Medulla oblongata (tissue), 1 donor: ENCODE measurements at regions not wholly inside any gene's neighbourhood (a gene's known extent, or its start where the extent isn't known, plus 50 kb on each side); places are given as distances from the start of the nearest gene placed in this dataset.

Experiments
- DNase-seq: peaks from one replicate; pipeline ENCODE4 v3.0.0-alpha.2; 2015; ENCODE audit errors: extremely low spot score

GRCh38 chr21:43364261-43364510 lies 62.7 kb downstream of the SIK1 start:
- DNase-seq, result no peak

GRCh38 chr21:43363506-43364260 lies 63.2 kb downstream of the SIK1 start:
- no peak for DNase-seq

DNA sequence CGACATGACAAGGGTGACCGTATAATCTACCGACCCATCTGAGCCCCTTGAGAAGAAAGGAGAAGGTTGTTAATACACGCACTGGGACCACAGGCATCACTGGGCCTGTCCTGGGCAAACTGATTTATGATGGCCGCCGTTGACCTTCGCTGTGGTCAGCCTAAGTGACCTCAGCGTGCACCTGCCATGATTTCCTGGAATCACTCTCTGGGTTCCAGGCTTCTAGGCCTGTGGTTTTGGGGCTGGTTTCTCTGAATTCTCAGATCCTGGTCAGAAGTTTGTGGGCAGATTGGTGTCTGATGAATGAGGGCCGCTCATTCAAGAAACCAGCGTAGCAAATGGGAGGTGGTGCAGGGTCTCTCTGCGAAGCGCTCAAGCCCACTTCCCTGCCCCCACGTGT lies 64.0 kb downstream of the SIK1 start:
- DNase-seq, result no peak

DNA sequence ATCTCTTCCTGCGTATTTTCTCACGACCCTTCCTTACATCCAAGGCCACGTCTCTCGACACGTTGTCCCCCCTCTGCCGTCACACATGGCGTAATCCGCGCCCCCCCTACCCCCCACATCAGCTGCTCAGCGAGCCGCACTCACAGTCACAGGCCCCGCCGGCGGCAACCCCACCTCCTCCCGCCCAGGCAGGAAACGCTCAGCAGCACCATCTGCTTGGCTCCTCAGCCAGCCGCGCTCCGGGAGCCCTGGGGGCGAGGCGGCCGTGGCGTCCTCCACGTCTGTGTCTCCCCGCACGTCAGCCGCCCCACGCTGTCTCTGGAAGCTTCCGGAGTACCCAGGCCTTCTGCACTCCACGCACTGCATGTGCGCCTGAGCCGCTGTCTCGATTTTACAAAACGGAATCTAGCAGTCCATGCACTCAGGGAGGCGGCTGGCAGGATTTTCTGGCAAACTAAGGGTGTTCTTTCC lies 64.6 kb downstream of the SIK1 start:
- peak; percentile 57 for DNase-seq

- DNase-seq, result no peak
Measured at GRCh38 chr21:43361493-43362296, 65.2 kb downstream of the SIK1 start.

GRCh38 chr21:43361127-43361492 lies 65.8 kb downstream of the SIK1 start:
- no peak for DNase-seq

DNA sequence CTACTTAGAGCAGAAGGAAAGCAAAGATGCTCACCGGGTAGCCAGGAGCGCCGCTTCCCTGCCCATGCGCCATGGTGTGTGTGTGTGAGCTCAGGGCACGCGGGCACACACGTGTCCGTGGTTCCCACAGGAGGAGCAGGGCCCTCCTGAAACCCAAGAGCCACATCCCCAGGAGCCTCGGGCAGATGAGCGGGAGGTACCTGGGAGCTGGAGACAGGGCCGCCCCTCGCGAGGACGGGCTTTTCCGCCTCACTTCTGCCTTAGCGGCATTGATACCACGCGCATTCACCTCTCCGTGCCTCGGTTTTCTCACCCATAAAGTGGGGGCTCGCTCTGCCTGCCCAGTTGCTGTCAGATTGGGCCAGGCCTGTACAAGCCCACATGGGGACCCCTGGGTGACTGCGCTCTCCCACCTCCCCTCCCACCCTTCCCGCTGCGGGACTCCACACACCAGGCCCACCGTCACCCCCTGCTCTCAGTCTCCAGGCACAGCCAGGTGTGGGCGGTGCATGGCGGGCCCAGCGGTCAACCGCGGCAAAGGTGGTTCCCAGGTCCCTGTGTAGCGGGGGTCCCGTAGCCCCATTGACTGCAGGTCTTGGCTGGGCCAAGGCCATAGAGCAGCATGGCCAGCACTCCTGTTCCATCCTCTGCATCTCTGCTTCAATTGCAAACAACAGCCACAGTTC lies 66.3 kb downstream of the SIK1 start:
- no peak for DNase-seq

GRCh38 chr21:43358940-43359822 lies 67.8 kb downstream of the SIK1 start:
- DNase-seq, result no peak

- no peak for DNase-seq
Measured at GRCh38 chr21:43357715-43358430, 69.1 kb downstream of the SIK1 start.

GRCh38 chr21:43355925-43356289 lies 71.0 kb downstream of the SIK1 start:
- DNase-seq, result no peak

DNA sequence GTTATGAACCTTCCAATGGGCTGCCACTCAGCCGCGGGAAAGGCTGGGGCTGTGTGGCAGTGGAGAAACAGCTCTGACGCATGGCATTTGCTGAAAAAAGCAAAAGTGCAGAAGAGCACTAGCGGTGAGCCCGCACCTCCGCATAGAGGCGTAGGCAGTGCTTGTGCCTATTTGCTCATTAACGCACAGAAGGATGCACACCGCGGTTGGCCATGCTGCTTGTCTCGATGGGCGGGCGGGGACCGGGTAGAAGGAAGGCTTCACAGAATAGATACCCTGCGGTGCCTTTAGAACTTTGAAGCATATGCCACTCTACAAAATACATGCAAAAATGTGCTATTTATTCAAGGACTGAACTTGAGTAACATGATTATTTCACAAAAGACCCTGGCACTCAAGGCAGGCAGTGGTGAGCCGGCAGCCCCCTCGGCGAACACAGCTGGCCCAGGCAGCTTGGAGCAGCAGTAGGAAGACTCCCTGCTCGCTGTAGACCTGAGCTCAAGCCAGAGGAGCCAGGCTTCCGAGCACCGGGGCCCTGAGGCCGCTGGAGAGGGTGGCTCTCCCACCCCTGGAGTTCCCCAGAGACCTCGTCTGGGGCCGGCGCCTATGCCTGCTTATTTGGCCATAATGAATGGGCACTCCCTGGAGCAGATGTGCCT lies 71.5 kb downstream of the SIK1 start:
- no peak for DNase-seq

DNA sequence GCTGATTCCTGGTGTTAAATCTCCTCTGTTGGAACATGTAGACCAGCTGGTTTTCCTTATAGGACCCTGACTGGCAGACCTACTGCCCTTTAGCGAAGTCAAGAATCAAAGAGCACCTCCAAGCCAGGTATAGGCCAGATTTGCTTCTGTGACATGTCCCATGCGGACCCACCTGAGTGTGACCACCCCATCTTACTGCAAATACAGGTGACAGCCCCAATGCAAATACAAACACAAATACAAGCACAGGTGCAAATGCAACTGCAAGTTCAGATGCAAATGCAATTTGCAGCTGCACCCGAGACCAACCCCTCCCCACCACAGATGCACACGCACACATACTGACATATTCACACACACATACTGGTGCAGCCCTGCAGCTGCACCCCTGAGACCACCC lies 72.3 kb downstream of the SIK1 start:
- no peak for DNase-seq

DNA sequence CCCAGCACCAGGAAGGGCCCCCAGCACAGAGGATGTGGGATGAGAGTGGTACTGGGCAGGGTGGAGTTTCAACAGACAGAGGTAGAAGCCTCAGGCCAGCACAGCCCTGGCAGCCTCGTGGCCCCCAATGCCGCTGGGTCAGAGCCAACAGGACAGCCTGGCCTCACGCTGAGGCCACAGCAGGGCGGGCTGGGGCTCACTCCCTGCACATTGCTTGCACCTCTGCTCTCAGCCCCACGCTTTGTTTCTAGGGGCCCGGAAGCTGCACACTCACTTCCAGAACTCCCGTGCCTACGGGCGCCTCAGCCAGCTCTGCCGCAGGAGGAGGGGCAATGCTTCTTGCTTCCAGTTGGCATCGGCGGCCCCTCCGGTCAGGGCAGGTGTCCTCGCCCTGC lies 72.9 kb downstream of the SIK1 start:
- no peak for DNase-seq

- DNase-seq, result no peak
Measured at GRCh38 chr21:43353282-43354025, 73.5 kb downstream of the SIK1 start.

- DNase-seq, result no peak
Measured at GRCh38 chr21:43352568-43353281, 74.2 kb downstream of the SIK1 start.

GRCh38 chr21:43352154-43352537 lies 74.8 kb downstream of the SIK1 start:
- no peak for DNase-seq

GRCh38 chr21:43351501-43352153 lies 75.3 kb downstream of the SIK1 start:
- no peak for DNase-seq

DNA sequence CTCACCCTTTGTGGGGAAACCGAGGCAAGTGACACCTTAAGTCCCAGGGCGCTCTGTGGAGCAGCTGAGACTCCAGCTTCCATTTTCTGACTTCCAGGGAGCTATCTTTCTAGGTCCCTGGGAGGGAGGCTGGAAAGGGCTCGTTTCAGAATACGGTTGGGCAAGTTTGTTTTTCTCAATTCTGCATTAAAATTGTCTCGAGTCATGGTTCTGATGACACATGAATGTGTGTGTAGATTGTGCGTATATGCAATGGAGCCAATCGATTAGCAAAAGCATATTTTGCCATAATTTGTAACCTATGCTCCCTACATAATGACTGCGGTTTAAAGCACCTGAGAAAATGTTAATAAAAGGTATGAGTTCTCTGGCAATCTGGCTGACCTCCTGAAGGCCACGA lies 77.3 kb downstream of the SIK1 start:
- no peak for DNase-seq

GRCh38 chr21:43348801-43349261 lies 78.1 kb downstream of the SIK1 start:
- no peak for DNase-seq
